ENCODE measurements at regions not wholly inside any gene's neighbourhood (a gene's known extent, or its start where the extent isn't known, plus 50 kb on each side); places are given as distances from the start of the nearest gene placed in this dataset.

- H3K4me3 ChIP-seq: no peak overlapping the region
- H3K36me3 ChIP-seq (ENCODE audit: insufficient read depth, low read length): no peaks in the 10 kb centered on the region
- no peak for DNase-seq (ENCODE audit: low read depth, low spot score)
- H3K9me3 ChIP-seq (ENCODE audit: low read depth, low read length): no peaks in the 10 kb centered on the region
- TF ChIP-seq FOXP2 (optimal IDR thresholded peaks at IDR 0.05; ENCODE audit: control extremely low read depth, extremely low read length, insufficient read depth) (no peak), EZH2 (IDR thresholded peaks at IDR 0.05) (no peak), POLR2AphosphoS5 (IDR thresholded peaks at IDR 0.05; ENCODE audit: borderline replicate concordance, low read depth, low read length) (no peak)
- no peak overlapping the region for H3K27ac ChIP-seq
- H3K9ac ChIP-seq (ENCODE audit: insufficient read length): no peak overlapping the region
Observed at GRCh38 chr1:82486468-82486867, 685.7 kb downstream of the ADGRL2 start.

- no peaks in the 10 kb centered on the region for H3K36me3 ChIP-seq (ENCODE audit: insufficient read depth, low read length)
- H3K4me3 ChIP-seq: peak overlapping the region; percentile 29; the same call in 1 of the 2 replicates
- TF ChIP-seq FOXP2 (optimal IDR thresholded peaks at IDR 0.05; ENCODE audit: control extremely low read depth, extremely low read length, insufficient read depth) (no peak), POLR2AphosphoS5 (IDR thresholded peaks at IDR 0.05; ENCODE audit: borderline replicate concordance, low read depth, low read length) (no peak), EZH2 (IDR thresholded peaks at IDR 0.05) (no peak)
- no peak for DNase-seq (ENCODE audit: low read depth, low spot score)
- no peak overlapping the region for H3K27ac ChIP-seq
- H3K9me3 ChIP-seq (ENCODE audit: low read depth, low read length): no peaks in the 10 kb centered on the region
- H3K9ac ChIP-seq (ENCODE audit: insufficient read length): no peak overlapping the region
Observed at GRCh38 chr1:82485591-82486369, 685.0 kb downstream of the ADGRL2 start.

GRCh38 chr1:82483146-82483545, 682.4 kb downstream of the ADGRL2 start:
- H3K4me3 ChIP-seq: no peak overlapping the region
- no peaks in the 10 kb centered on the region for H3K9me3 ChIP-seq (ENCODE audit: low read depth, low read length)
- no peak for DNase-seq (ENCODE audit: low read depth, low spot score)
- H3K36me3 ChIP-seq (ENCODE audit: insufficient read depth, low read length): no peaks in the 10 kb centered on the region
- no peak overlapping the region for H3K9ac ChIP-seq (ENCODE audit: insufficient read length)
- no peak overlapping the region for H3K27ac ChIP-seq
- TF ChIP-seq FOXP2 (optimal IDR thresholded peaks at IDR 0.05; ENCODE audit: control extremely low read depth, extremely low read length, insufficient read depth): no peak
- no peak for TF ChIP-seq POLR2AphosphoS5 (IDR thresholded peaks at IDR 0.05; ENCODE audit: borderline replicate concordance, low read depth, low read length)
- TF ChIP-seq EZH2 (IDR thresholded peaks at IDR 0.05): no peak

- Histone ChIP-seq H3K4me3 (no peak overlapping the region), H3K36me3 (ENCODE audit: insufficient read depth, low read length) (no peaks in the 10 kb centered on the region), H3K9me3 (ENCODE audit: low read depth, low read length) (no peaks in the 10 kb centered on the region), H3K27ac (no peak overlapping the region), H3K9ac (ENCODE audit: insufficient read length) (no peak overlapping the region)
- no peak for DNase-seq (ENCODE audit: low read depth, low spot score)
- TF ChIP-seq EZH2 (IDR thresholded peaks at IDR 0.05): no peak
- no peak for TF ChIP-seq FOXP2 (optimal IDR thresholded peaks at IDR 0.05; ENCODE audit: control extremely low read depth, extremely low read length, insufficient read depth)
- TF ChIP-seq POLR2AphosphoS5 (IDR thresholded peaks at IDR 0.05; ENCODE audit: borderline replicate concordance, low read depth, low read length): no peak
Observed at GRCh38 chr1:82478916-82479315, 678.2 kb downstream of the ADGRL2 start.

- Histone ChIP-seq H3K27ac (no peak overlapping the region), H3K9me3 (ENCODE audit: low read depth, low read length) (no peaks in the 10 kb centered on the region), H3K9ac (ENCODE audit: insufficient read length) (no peak overlapping the region), H3K4me3 (no peak overlapping the region), H3K36me3 (ENCODE audit: insufficient read depth, low read length) (no peaks in the 10 kb centered on the region)
- DNase-seq (ENCODE audit: low read depth, low spot score): no peak
- no peak for TF ChIP-seq POLR2AphosphoS5 (IDR thresholded peaks at IDR 0.05; ENCODE audit: borderline replicate concordance, low read depth, low read length)
- TF ChIP-seq EZH2 (IDR thresholded peaks at IDR 0.05): no peak
Observed at GRCh38 chr1:82472489-82473131, 671.9 kb downstream of the ADGRL2 start.

DNA sequence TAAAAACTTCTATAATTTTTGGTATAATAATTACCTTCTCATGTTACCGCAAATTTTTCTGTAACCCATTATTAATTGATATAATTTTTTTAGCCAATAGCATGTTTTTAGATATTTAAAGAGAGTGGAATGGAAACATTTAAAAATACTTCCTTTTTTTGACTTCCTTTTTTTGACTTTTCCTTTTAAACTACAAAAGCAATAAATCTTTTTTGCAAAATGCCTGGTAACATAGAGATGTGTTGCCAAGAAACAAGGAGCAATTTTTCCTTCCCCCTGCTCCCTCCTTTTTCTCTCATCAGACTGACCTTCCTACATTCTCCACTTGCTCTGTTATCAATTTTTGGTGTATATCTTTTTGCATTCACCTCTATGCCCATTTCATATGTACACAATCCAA, 666.2 kb downstream of the ADGRL2 start:
- Histone ChIP-seq H3K9me3 (ENCODE audit: low read depth, low read length) (no peaks in the 10 kb centered on the region), H3K4me3 (no peak overlapping the region), H3K9ac (ENCODE audit: insufficient read length) (no peak overlapping the region), H3K27ac (no peak overlapping the region), H3K36me3 (ENCODE audit: insufficient read depth, low read length) (no peaks in the 10 kb centered on the region)
- no peak for DNase-seq (ENCODE audit: low read depth, low spot score)
- TF ChIP-seq EZH2 (IDR thresholded peaks at IDR 0.05) (no peak), FOXP2 (optimal IDR thresholded peaks at IDR 0.05; ENCODE audit: control extremely low read depth, extremely low read length, insufficient read depth) (no peak), POLR2AphosphoS5 (IDR thresholded peaks at IDR 0.05; ENCODE audit: borderline replicate concordance, low read depth, low read length) (no peak)

DNA sequence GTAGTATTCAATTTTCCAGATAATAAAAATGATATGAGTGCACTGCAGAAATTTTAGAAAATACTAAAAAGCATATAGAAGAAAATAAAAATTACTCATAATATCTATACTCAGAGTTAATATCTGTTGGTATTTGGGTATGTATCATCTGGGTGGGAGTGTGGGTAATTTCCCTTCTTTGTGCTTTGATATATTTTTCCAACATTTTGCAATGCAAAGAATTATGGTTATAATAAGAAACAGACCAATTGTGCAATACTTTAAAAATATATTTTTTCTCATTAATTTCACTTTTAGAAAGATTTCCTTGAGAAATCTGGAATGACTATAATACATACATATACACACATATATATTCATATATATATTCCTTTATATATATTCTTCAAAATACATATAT, 665.7 kb downstream of the ADGRL2 start:
- Histone ChIP-seq H3K4me3 (no peak overlapping the region), H3K36me3 (ENCODE audit: insufficient read depth, low read length) (no peaks in the 10 kb centered on the region), H3K9ac (ENCODE audit: insufficient read length) (no peak overlapping the region), H3K27ac (no peak overlapping the region), H3K9me3 (ENCODE audit: low read depth, low read length) (no peaks in the 10 kb centered on the region)
- TF ChIP-seq POLR2AphosphoS5 (IDR thresholded peaks at IDR 0.05; ENCODE audit: borderline replicate concordance, low read depth, low read length): no peak
- TF ChIP-seq EZH2 (IDR thresholded peaks at IDR 0.05): no peak
- TF ChIP-seq FOXP2 (optimal IDR thresholded peaks at IDR 0.05; ENCODE audit: control extremely low read depth, extremely low read length, insufficient read depth): no peak
- no peak for DNase-seq (ENCODE audit: low read depth, low spot score)

DNA sequence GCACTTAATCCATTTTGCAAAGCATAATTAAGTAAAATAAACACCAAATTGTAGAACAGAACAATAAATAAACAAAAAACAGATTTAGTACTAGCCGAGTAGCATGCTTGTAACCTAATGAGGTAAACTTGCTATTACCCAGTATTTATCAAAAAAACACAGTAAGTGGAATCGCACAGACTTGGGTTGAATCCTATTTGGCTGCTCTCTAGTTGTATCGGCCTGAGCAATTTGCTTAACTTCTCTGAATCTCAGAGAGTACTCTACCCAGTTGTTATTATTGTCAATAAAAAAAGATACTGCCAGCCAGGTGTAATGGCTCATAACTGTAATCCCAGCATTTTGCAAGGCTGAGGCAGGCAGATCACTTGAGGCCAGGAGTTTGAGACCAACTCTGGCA, 664.3 kb downstream of the ADGRL2 start:
- no peaks in the 10 kb centered on the region for H3K36me3 ChIP-seq (ENCODE audit: insufficient read depth, low read length)
- H3K27ac ChIP-seq: no peak overlapping the region
- H3K9me3 ChIP-seq (ENCODE audit: low read depth, low read length): no peaks in the 10 kb centered on the region
- DNase-seq (ENCODE audit: low read depth, low spot score): no peak
- no peak overlapping the region for H3K4me3 ChIP-seq
- H3K9ac ChIP-seq (ENCODE audit: insufficient read length): no peak overlapping the region
- TF ChIP-seq POLR2AphosphoS5 (IDR thresholded peaks at IDR 0.05; ENCODE audit: borderline replicate concordance, low read depth, low read length) (no peak), FOXP2 (optimal IDR thresholded peaks at IDR 0.05; ENCODE audit: control extremely low read depth, extremely low read length, insufficient read depth) (no peak), EZH2 (IDR thresholded peaks at IDR 0.05) (no peak)

Measured in SK-N-MC (cell line).